ENCODE measurements at regions not wholly inside any gene's neighbourhood (a gene's known extent, or its start where the extent isn't known, plus 50 kb on each side); places are given as distances from the start of the nearest gene placed in this dataset.
"Not testable (repeated sequence)": the region's sequence is repeated elsewhere in the genome, so short reads cannot be mapped to it uniquely, and the experiment has no call there.

- H3K27ac Mint-ChIP-seq; H3K4me3 Mint-ChIP-seq; POLR2A ChIA-PET (ENCODE audit: partially characterized antibody); DNase-seq; intact Hi-C loops (cut with micrococcal nuclease); H3K4me1 ChIP-seq (ENCODE audit: insufficient read depth, low read length); CTCF ChIA-PET (ENCODE audit: partially characterized antibody); H3K36me3 ChIP-seq (ENCODE audit: insufficient read depth, low read length); H3K9me3 ChIP-seq (ENCODE audit: control insufficient read depth in 1 of 2, low read length in 2 of 2); H3K27ac ChIP-seq (ENCODE audit: low read depth, low read length); H3K4me3 ChIP-seq (ENCODE audit: low read length in 2 of 2); H3K4me1 Mint-ChIP-seq; H3K27me3 Mint-ChIP-seq; H3K36me3 Mint-ChIP-seq; H3K27me3 ChIP-seq (ENCODE audit: insufficient read depth, low read length): not testable (repeated sequence)
- H3K9me3 Mint-ChIP-seq, result peaks cover 7 to 31% (median 14%) of the 10 kb centered on the region in 8 donors
These were observed 140.4 kb upstream of the B3GAT2 start for GRCh38 chr6:71097264-71097663.

DNA sequence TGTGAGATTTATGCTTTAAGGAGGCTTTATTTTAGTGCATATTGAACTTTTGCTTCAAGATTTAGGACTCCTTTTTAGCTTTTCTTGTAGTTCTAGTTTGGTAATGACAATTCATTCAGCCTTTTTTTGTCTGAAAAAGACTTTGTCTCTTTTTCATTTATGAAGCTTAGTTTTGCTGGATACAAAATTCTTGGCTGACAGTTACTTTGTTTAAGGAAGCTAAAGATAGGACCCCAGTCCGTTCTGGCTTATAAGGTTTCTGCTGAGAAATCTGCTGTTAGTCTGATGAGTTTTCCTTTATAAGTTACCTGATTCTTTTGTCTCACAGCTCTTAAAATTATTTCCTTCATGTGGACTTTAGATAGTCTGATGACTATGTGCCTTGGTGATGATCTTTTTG, 142.8 kb upstream of the B3GAT2 start:
- POLR2A ChIA-PET (ENCODE audit: partially characterized antibody), result no interaction called here
- intact Hi-C loops (cut with micrococcal nuclease), result no loop called here
- Mint-ChIP-seq H3K27me3 (peaks cover 2 to 4% of the 10 kb centered on the region in 2 donors), H3K9me3 (peaks cover 5 to 34% (median 15%) of the 10 kb centered on the region in 8 donors), H3K4me1 (no peaks in the 10 kb centered on the region), H3K27ac (no peak overlapping the region), H3K4me3 (no peak overlapping the region), H3K36me3 (no peaks in the 10 kb centered on the region)
- no peak overlapping the region for H3K27ac ChIP-seq (ENCODE audit: low read depth, low read length)
- no peak for DNase-seq
- H3K9me3 ChIP-seq (ENCODE audit: control insufficient read depth in 1 of 2, low read length in 2 of 2), result peaks cover 0 to 4% of the 10 kb centered on the region in 2 donors
- H3K36me3 ChIP-seq (ENCODE audit: insufficient read depth, low read length), result no peaks in the 10 kb centered on the region
- CTCF ChIA-PET (ENCODE audit: partially characterized antibody), result no interaction called here
- H3K27me3 ChIP-seq (ENCODE audit: insufficient read depth, low read length), result no peaks in the 10 kb centered on the region
- H3K4me1 ChIP-seq (ENCODE audit: insufficient read depth, low read length), result no peaks in the 10 kb centered on the region
- no peak overlapping the region for H3K4me3 ChIP-seq (ENCODE audit: low read length in 2 of 2)

- H3K36me3 Mint-ChIP-seq, result no peaks in the 10 kb centered on the region
- no peaks in the 10 kb centered on the region for H3K27me3 ChIP-seq (ENCODE audit: insufficient read depth, low read length)
- no peaks in the 10 kb centered on the region for H3K4me1 ChIP-seq (ENCODE audit: insufficient read depth, low read length)
- peaks cover 0 to 4% of the 10 kb centered on the region in 2 donors for H3K9me3 ChIP-seq (ENCODE audit: control insufficient read depth in 1 of 2, low read length in 2 of 2)
- no peaks in the 10 kb centered on the region for H3K36me3 ChIP-seq (ENCODE audit: insufficient read depth, low read length)
- no peak overlapping the region for H3K4me3 Mint-ChIP-seq
- ChIA-PET CTCF (ENCODE audit: partially characterized antibody) (no interaction called here), POLR2A (ENCODE audit: partially characterized antibody) (no interaction called here)
- H3K27ac ChIP-seq (ENCODE audit: low read depth, low read length), result no peak overlapping the region
- H3K27ac Mint-ChIP-seq, result no peak overlapping the region
- H3K27me3 Mint-ChIP-seq, result peaks cover 4 to 5% of the 10 kb centered on the region in 2 donors
- H3K4me1 Mint-ChIP-seq, result no peaks in the 10 kb centered on the region
- no peak overlapping the region for H3K4me3 ChIP-seq (ENCODE audit: low read length in 2 of 2)
- intact Hi-C loops (cut with micrococcal nuclease), result no loop called here
- no peak for DNase-seq
- peaks cover under 1 to 30% (median 15%) of the 10 kb centered on the region in 8 donors for H3K9me3 Mint-ChIP-seq
These were observed 146.3 kb upstream of the B3GAT2 start for GRCh38 chr6:71103130-71103529.

DNA sequence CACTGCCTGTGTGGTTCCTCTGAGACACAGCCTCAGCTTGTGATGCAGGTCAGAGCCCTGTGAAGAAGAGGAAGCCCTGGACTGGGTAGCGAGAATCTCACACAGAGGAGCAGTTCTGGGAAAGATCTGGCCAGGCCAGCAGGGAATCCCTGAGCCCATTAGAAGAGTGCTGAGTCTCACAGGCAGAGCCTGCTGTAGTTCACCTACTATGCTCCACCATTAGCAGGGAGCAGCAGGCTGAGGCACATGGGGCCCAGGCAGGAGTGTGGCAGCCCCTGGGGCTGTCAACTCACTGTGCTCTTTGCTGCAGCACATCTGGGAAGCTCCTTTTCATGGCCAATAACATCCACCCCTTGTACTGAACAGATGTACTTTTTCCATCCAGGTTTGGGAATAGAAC, 146.8 kb upstream of the B3GAT2 start:
- H3K4me3 ChIP-seq (ENCODE audit: low read length in 2 of 2), result no peak overlapping the region
- no peak overlapping the region for H3K4me3 Mint-ChIP-seq
- H3K27me3 ChIP-seq (ENCODE audit: insufficient read depth, low read length), result no peaks in the 10 kb centered on the region
- no peak overlapping the region for H3K27ac Mint-ChIP-seq
- POLR2A ChIA-PET (ENCODE audit: partially characterized antibody), result no interaction called here
- H3K4me1 Mint-ChIP-seq, result no peaks in the 10 kb centered on the region
- no peak overlapping the region for H3K27ac ChIP-seq (ENCODE audit: low read depth, low read length)
- no peak for DNase-seq
- H3K27me3 Mint-ChIP-seq, result peaks cover 4 to 5% of the 10 kb centered on the region in 2 donors
- no peaks in the 10 kb centered on the region for H3K4me1 ChIP-seq (ENCODE audit: insufficient read depth, low read length)
- no peaks in the 10 kb centered on the region for H3K36me3 Mint-ChIP-seq
- CTCF ChIA-PET (ENCODE audit: partially characterized antibody), result no interaction called here
- H3K9me3 Mint-ChIP-seq, result peaks cover 0 to 27% (median 15%) of the 10 kb centered on the region in 8 donors
- H3K36me3 ChIP-seq (ENCODE audit: insufficient read depth, low read length), result no peaks in the 10 kb centered on the region
- H3K9me3 ChIP-seq (ENCODE audit: control insufficient read depth in 1 of 2, low read length in 2 of 2), result peaks cover 0 to 4% of the 10 kb centered on the region in 2 donors
- intact Hi-C loops (cut with micrococcal nuclease), result no loop called here

DNA sequence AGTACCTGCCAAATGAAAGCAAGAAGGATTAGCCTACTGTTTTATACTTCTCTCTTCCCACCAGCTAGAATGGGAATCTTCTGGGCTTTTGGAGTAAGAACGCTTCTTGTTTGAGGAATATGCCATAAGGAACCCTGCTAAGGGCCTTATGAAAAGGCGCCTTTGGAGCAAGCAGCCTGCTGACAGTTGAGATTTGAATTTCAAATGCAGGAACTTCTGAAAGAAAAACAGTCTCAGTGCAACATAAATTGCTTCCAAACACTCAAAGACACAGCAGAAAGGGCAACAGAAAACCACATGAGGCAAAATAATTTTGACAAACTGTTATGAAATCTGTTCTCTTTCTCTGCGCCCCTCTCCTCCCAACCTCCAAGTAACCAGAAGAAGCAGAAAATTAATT, 149.4 kb upstream of the B3GAT2 start:
- H3K9me3 Mint-ChIP-seq, result peaks cover 0 to 5% (median 0%) of the 10 kb centered on the region in 8 donors
- peaks cover 3 to 7% of the 10 kb centered on the region in 2 donors for H3K27me3 Mint-ChIP-seq
- Histone ChIP-seq H3K4me1 (ENCODE audit: insufficient read depth, low read length) (no peaks in the 10 kb centered on the region), H3K9me3 (ENCODE audit: control insufficient read depth in 1 of 2, low read length in 2 of 2) (no peaks in the 10 kb centered on the region), H3K27me3 (ENCODE audit: insufficient read depth, low read length) (no peaks in the 10 kb centered on the region), H3K4me3 (ENCODE audit: low read length in 2 of 2) (no peak overlapping the region), H3K36me3 (ENCODE audit: insufficient read depth, low read length) (no peaks in the 10 kb centered on the region), H3K27ac (ENCODE audit: low read depth, low read length) (no peak overlapping the region)
- DNase-seq, result no peak
- H3K4me1 Mint-ChIP-seq, result no peaks in the 10 kb centered on the region
- no peaks in the 10 kb centered on the region for H3K36me3 Mint-ChIP-seq
- H3K27ac Mint-ChIP-seq, result no peak overlapping the region
- POLR2A ChIA-PET (ENCODE audit: partially characterized antibody), result no interaction called here
- CTCF ChIA-PET (ENCODE audit: partially characterized antibody), result no interaction called here
- no peak overlapping the region for H3K4me3 Mint-ChIP-seq
- intact Hi-C loops (cut with micrococcal nuclease), result no loop called here

GRCh38 chr6:71107911-71108420, 151.1 kb upstream of the B3GAT2 start:
- DNase-seq, result no peak
- intact Hi-C loops (cut with micrococcal nuclease), result no loop called here
- H3K27ac Mint-ChIP-seq, result no peak overlapping the region
- no peaks in the 10 kb centered on the region for H3K4me1 ChIP-seq (ENCODE audit: insufficient read depth, low read length)
- H3K4me1 Mint-ChIP-seq, result no peaks in the 10 kb centered on the region
- no peak overlapping the region for H3K4me3 ChIP-seq (ENCODE audit: low read length in 2 of 2)
- no peaks in the 10 kb centered on the region for H3K36me3 ChIP-seq (ENCODE audit: insufficient read depth, low read length)
- H3K9me3 ChIP-seq (ENCODE audit: control insufficient read depth in 1 of 2, low read length in 2 of 2), result no peaks in the 10 kb centered on the region
- ChIA-PET CTCF (ENCODE audit: partially characterized antibody) (no interaction called here), POLR2A (ENCODE audit: partially characterized antibody) (no interaction called here)
- H3K27me3 ChIP-seq (ENCODE audit: insufficient read depth, low read length), result no peaks in the 10 kb centered on the region
- H3K27ac ChIP-seq (ENCODE audit: low read depth, low read length), result no peak overlapping the region
- H3K27me3 Mint-ChIP-seq, result peaks cover 3 to 7% of the 10 kb centered on the region in 2 donors
- no peaks in the 10 kb centered on the region for H3K36me3 Mint-ChIP-seq
- no peak overlapping the region for H3K4me3 Mint-ChIP-seq
- peaks cover 0 to 4% (median 0%) of the 10 kb centered on the region in 8 donors for H3K9me3 Mint-ChIP-seq

DNA sequence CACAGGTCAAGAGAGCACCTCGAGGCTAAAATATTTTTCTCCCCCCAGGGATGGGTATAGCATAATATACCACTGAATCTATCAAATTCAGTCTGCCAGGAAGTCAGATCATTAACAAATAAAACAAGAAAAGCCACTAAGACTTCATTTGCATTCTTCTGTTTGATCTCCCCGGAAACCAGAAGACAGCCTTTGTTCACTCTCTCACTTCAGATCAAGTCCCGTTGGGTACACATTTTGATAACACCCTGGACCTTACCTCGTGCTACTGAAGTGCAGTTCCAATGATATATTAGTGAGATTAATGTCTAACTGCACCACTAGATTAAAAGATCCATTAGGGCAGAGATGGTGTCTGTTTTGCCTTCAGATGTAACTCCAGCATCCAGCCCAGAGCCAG, 157.7 kb upstream of the B3GAT2 start:
- no peak overlapping the region for H3K4me3 ChIP-seq (ENCODE audit: low read length in 2 of 2)
- CTCF ChIA-PET (ENCODE audit: partially characterized antibody), result no interaction called here

DNA sequence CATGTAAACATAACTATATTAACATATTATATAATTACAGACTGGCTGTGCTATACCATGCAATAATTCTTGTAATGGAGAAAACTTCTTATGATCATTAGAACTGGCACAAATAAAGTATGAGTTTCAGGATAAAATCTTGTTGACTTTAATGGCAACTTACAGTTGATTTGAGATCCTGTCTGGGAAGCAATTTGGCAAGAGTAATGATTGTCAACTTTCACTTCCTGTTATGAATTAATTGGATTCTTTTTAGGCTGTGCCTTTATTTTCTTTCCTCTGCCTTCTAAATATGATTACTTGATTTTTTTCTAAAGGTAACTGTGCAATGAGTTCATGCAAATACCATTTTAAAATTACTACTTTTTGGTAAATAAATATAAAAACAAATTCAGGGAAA, 158.1 kb upstream of the B3GAT2 start:
- DNase-seq, result no peak
- Mint-ChIP-seq H3K27me3 (peaks cover 0 to 4% of the 10 kb centered on the region in 2 donors), H3K9me3 (peaks cover 0 to 16% (median 9%) of the 10 kb centered on the region in 8 donors), H3K27ac (no peak overlapping the region), H3K4me1 (no peaks in the 10 kb centered on the region), H3K4me3 (no peak overlapping the region), H3K36me3 (no peaks in the 10 kb centered on the region)
- Histone ChIP-seq H3K4me1 (ENCODE audit: insufficient read depth, low read length) (no peaks in the 10 kb centered on the region), H3K9me3 (ENCODE audit: control insufficient read depth in 1 of 2, low read length in 2 of 2) (no peaks in the 10 kb centered on the region), H3K27me3 (ENCODE audit: insufficient read depth, low read length) (no peaks in the 10 kb centered on the region), H3K27ac (ENCODE audit: low read depth, low read length) (no peak overlapping the region), H3K4me3 (ENCODE audit: low read length in 2 of 2) (no peak overlapping the region), H3K36me3 (ENCODE audit: insufficient read depth, low read length) (no peaks in the 10 kb centered on the region)
- intact Hi-C loops (cut with micrococcal nuclease), result no loop called here
- ChIA-PET CTCF (ENCODE audit: partially characterized antibody) (no interaction called here), POLR2A (ENCODE audit: partially characterized antibody) (no interaction called here)

More for the DNA sequence above, 157.7 kb upstream of the B3GAT2 start:
- Mint-ChIP-seq H3K9me3 (peaks cover 0 to 12% (median 5%) of the 10 kb centered on the region in 8 donors), H3K4me3 (no peak overlapping the region), H3K27ac (no peak overlapping the region), H3K36me3 (no peaks in the 10 kb centered on the region), H3K4me1 (no peaks in the 10 kb centered on the region), H3K27me3 (peaks cover 0 to 4% of the 10 kb centered on the region in 2 donors)
- Histone ChIP-seq H3K9me3 (ENCODE audit: control insufficient read depth in 1 of 2, low read length in 2 of 2) (no peaks in the 10 kb centered on the region), H3K4me1 (ENCODE audit: insufficient read depth, low read length) (no peaks in the 10 kb centered on the region), H3K27ac (ENCODE audit: low read depth, low read length) (no peak overlapping the region), H3K36me3 (ENCODE audit: insufficient read depth, low read length) (no peaks in the 10 kb centered on the region), H3K27me3 (ENCODE audit: insufficient read depth, low read length) (no peaks in the 10 kb centered on the region)
- DNase-seq, result no peak
- POLR2A ChIA-PET (ENCODE audit: partially characterized antibody), result no interaction called here
- intact Hi-C loops (cut with micrococcal nuclease), result no loop called here
